H9 (cell line): ENCODE measurements at regions not wholly inside any gene's neighbourhood (a gene's known extent, or its start where the extent isn't known, plus 50 kb on each side); places are given as distances from the start of the nearest gene placed in this dataset.

ENCODE experiments used
- DNase-seq: peaks from one replicate; pipeline ENCODE4 v3.0.0-alpha.2; 2017
- H2AFZ ChIP-seq: one replicate; pipeline ENCODE4 v1.6.1; 2013; ENCODE audit warnings: mild to moderate bottlenecking, low read length, control low read depth, moderate library complexity
- H2AK5ac ChIP-seq: 2 replicates; pipeline ENCODE4 v1.6.1; 2013; ENCODE audit warnings: low read length, control low read depth, mixed read lengths; ENCODE audit not compliant: insufficient read length
- H2BK120ac ChIP-seq: one replicate; pipeline ENCODE4 v1.6.1; 2013; ENCODE audit warnings: low read depth, mild to moderate bottlenecking, low read length, control low read depth, inconsistent platforms; ENCODE audit not compliant: poor library complexity, severe bottlenecking
- H2BK12ac ChIP-seq: 2 replicates; pipeline ENCODE4 v1.6.1; 2013; ENCODE audit warnings: low read length, control low read depth, mixed read lengths, low read depth; ENCODE audit not compliant: insufficient read length
- H2BK15ac ChIP-seq: 2 replicates; pipeline ENCODE4 v1.6.1; 2013; ENCODE audit warnings: low read depth, low read length, control low read depth
- H2BK20ac ChIP-seq: one replicate; pipeline ENCODE4 v1.6.1; 2013; ENCODE audit warnings: low read depth, mild to moderate bottlenecking, low read length, control low read depth, inconsistent platforms; ENCODE audit not compliant: poor library complexity, severe bottlenecking
- H2BK5ac ChIP-seq: 2 replicates; pipeline ENCODE4 v1.6.1; 2013; ENCODE audit warnings: low read length, control low read depth, mixed read lengths; ENCODE audit not compliant: insufficient read length
- H3K14ac ChIP-seq: 2 replicates; pipeline ENCODE4 v1.6.1; 2013; ENCODE audit warnings: low read length, control low read depth; ENCODE audit not compliant: insufficient read depth
- H3K18ac ChIP-seq: 2 replicates; pipeline ENCODE4 v1.6.1; 2013; ENCODE audit warnings: low read depth, mild to moderate bottlenecking, mixed read lengths, low read length, control low read depth; ENCODE audit not compliant: insufficient read length
- H3K23ac ChIP-seq: 2 replicates; pipeline ENCODE4 v1.6.1; 2013; ENCODE audit warnings: low read length, control low read depth, mixed read lengths, low read depth; ENCODE audit not compliant: insufficient read length
- H3K23me2 ChIP-seq: 2 replicates; pipeline ENCODE4 v1.6.1; 2013; ENCODE audit warnings: low read depth, mild to moderate bottlenecking, mixed read lengths, low read length, control low read depth; ENCODE audit not compliant: insufficient read length, poor library complexity, severe bottlenecking
- H3K27ac ChIP-seq: 2 replicates; pipeline ENCODE4 v1.5.1; 2013; ENCODE audit warnings: low read length, control low read depth, mixed read lengths, low read depth; ENCODE audit not compliant: insufficient read length
- H3K27me3 ChIP-seq: 2 replicates; pipeline ENCODE4 v1.6.1; 2013; ENCODE audit warnings: low read length, control low read depth, inconsistent platforms; ENCODE audit not compliant: insufficient read depth
- H3K4ac ChIP-seq: 2 replicates; pipeline ENCODE4 v1.6.1; 2013; ENCODE audit warnings: low read depth, mild to moderate bottlenecking, control low read depth, inconsistent platforms, low read length, moderate library complexity
- H3K4me1 ChIP-seq: 2 replicates; pipeline ENCODE4 v1.6.1; 2013; ENCODE audit warnings: low read length, control low read depth, inconsistent platforms; ENCODE audit not compliant: insufficient read depth
- H3K4me2 ChIP-seq: 2 replicates; pipeline ENCODE4 v1.6.1; 2013; ENCODE audit warnings: low read length, control low read depth, mixed read lengths; ENCODE audit not compliant: insufficient read length, insufficient read depth
- H3K56ac ChIP-seq: 2 replicates; pipeline ENCODE4 v1.6.1; 2013; ENCODE audit warnings: low read depth, mild to moderate bottlenecking, mixed read lengths, low read length, control low read depth; ENCODE audit not compliant: insufficient read length
- H3K79me1 ChIP-seq: 2 replicates; pipeline ENCODE4 v1.6.1; 2013; ENCODE audit warnings: low read depth, mild to moderate bottlenecking, moderate library complexity, low read length, control low read depth, inconsistent platforms; ENCODE audit not compliant: insufficient read depth, poor library complexity, severe bottlenecking
- H3K79me2 ChIP-seq: 2 replicates; pipeline ENCODE4 v1.6.1; 2013; ENCODE audit warnings: low read length, control low read depth, inconsistent platforms; ENCODE audit not compliant: insufficient read depth
- H3K9ac ChIP-seq: 2 replicates; pipeline ENCODE4 v1.6.1; 2013; ENCODE audit warnings: low read length, control low read depth, mixed read lengths; ENCODE audit not compliant: insufficient read length; ENCODE audit errors: extremely low read depth
- H3K9me3 ChIP-seq: one replicate; pipeline ENCODE4 v1.6.1; 2013; ENCODE audit warnings: low read depth, low read length, inconsistent platforms; ENCODE audit not compliant: control insufficient read depth
- H3T11ph ChIP-seq: one replicate; pipeline ENCODE4 v1.6.1; 2013; ENCODE audit warnings: mild to moderate bottlenecking, low read length, control low read depth, inconsistent platforms
- H4K20me1 ChIP-seq: one replicate; pipeline ENCODE4 v1.6.1; 2013; ENCODE audit not compliant: control insufficient read depth, insufficient read length, insufficient read depth
- H4K5ac ChIP-seq: 2 replicates; pipeline ENCODE4 v1.6.1; 2013; ENCODE audit warnings: low read depth, mild to moderate bottlenecking, mixed read lengths, low read length, control low read depth; ENCODE audit not compliant: insufficient read length
- H4K8ac ChIP-seq: replicated peaks from 2 replicates; pipeline ENCODE4 v1.6.1; 2013; ENCODE audit warnings: low read length, control low read depth, mixed read lengths, low read depth; ENCODE audit not compliant: insufficient read length
- H4K91ac ChIP-seq: 2 replicates; pipeline ENCODE4 v1.6.1; 2013; ENCODE audit warnings: low read depth, mild to moderate bottlenecking, moderate library complexity, mixed read lengths, low read length, control low read depth; ENCODE audit not compliant: insufficient read length
- H3K27ac Mint-ChIP-seq, 3 experiments: 2 replicates in 2 of 3; 3 replicates in 1 of 3; pipeline ENCODE4 v1.8.0; 2020 to 2021; ENCODE audit warnings: mixed read lengths in 3 of 3, mild to moderate bottlenecking in 1 of 3, moderate library complexity in 1 of 3
- H3K27me3 Mint-ChIP-seq: 2 replicates; pipeline ENCODE4 v1.8.0; 2021; ENCODE audit warnings: low read depth, mild to moderate bottlenecking, moderate library complexity, mixed read lengths
- H3K36me3 Mint-ChIP-seq, 3 experiments: 2 replicates in 2 of 3; 3 replicates in 1 of 3; pipeline ENCODE4 v1.8.0; 2020 to 2021; ENCODE audit warnings: low read depth in 3 of 3, mixed read lengths in 3 of 3; ENCODE audit not compliant: insufficient read depth in 1 of 3
- H3K4me1 Mint-ChIP-seq, 2 experiments: 2 replicates each; pipeline ENCODE4 v1.8.0; 2020; ENCODE audit warnings: mixed read lengths in 2 of 2
- H3K4me3 Mint-ChIP-seq, 2 experiments: 2 replicates in 1 of 2; 3 replicates in 1 of 2; pipeline ENCODE4 v1.8.0; 2020 to 2021; ENCODE audit warnings: mild to moderate bottlenecking in 2 of 2, mixed read lengths in 2 of 2, moderate library complexity in 1 of 2
- H3K9me3 Mint-ChIP-seq, 2 experiments: 2 replicates in 1 of 2; 3 replicates in 1 of 2; pipeline ENCODE4 v1.8.0; 2020; ENCODE audit warnings: mild to moderate bottlenecking in 2 of 2, mixed read lengths in 2 of 2, moderate library complexity in 1 of 2
- WGBS: extraction: QIAGEN DNeasy Blood & Tissue Kit; methylation state at CpG from one replicate; pipeline ENCODE4 v1.1.7; 2013; ENCODE audit warnings: missing lambda C conversion rate, low lambda C conversion rate, mixed read lengths; ENCODE audit not compliant: insufficient read length; ENCODE audit errors: extremely low coverage; 5-methylcytosine and 5-hydroxymethylcytosine counted together
- TF ChIP-seq, protein P1 (sequence below): fragments of 200-600 bp; sonication (generic); conservative IDR thresholded peaks from 3 replicates; pipeline ENCODE4 v1.8.0; 2021; ENCODE audit warnings: antibody characterized with exemption, mild to moderate bottlenecking

DNA sequence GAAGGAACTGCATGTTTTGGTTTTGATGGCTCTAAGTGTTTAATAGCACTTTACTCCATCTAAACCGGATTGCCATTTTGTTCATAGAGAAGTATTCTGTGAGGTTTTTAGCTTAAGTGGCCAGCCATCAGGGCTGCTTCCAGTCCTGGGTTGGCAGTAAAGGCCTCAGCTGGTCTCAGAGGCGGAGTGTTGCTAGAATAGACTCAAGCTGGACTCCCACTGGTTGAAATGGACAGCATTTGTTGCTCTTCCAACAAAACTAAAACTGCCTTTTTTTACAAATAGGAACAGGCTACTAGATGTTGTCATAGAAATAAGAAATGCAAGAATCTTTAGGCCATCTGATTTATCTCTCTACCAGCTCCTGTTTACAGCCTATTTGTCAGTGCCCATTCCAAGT is 126.4 kb downstream of the MAIP1 start:
- Histone ChIP-seq H3K56ac (no peak overlapping the region), H3K27me3 (no peaks in the 10 kb centered on the region), H2BK120ac (no peak overlapping the region), H3K14ac (no peak overlapping the region), H3K9me3 (no peaks in the 10 kb centered on the region), H2BK12ac (no peak overlapping the region), H4K91ac (no peak overlapping the region), H4K20me1 (no peaks in the 10 kb centered on the region), H2BK15ac (no peak overlapping the region), H4K5ac (no peak overlapping the region), H4K8ac (no peak overlapping the region), H2BK20ac (no peak overlapping the region), H2AFZ (no peak overlapping the region), H2AK5ac (no peak overlapping the region), H3K4ac (no peak overlapping the region), H3K23ac (no peak overlapping the region), H3K9ac (no peak overlapping the region), H3K4me1 (no peaks in the 10 kb centered on the region; the same call in 1 of the 2 replicates), H3K18ac (no peak overlapping the region), H2BK5ac (no peak overlapping the region), H3K79me1 (no peaks in the 10 kb centered on the region), H3K27ac (no peak overlapping the region), H3T11ph (no peak overlapping the region), H3K23me2 (no peaks in the 10 kb centered on the region), H3K4me2 (no peak overlapping the region), H3K79me2 (no peaks in the 10 kb centered on the region)
- Mint-ChIP-seq H3K36me3 (no peaks in the 10 kb centered on the region; a peak in 1 of 7 replicates), H3K27ac (no peak overlapping the region), H3K9me3 (peaks cover 0 to 2% of the 10 kb centered on the region in 2 experiments; a peak in 1 of 5 replicates), H3K4me1 (peaks cover 12 to 13% of the 10 kb centered on the region in 2 experiments), H3K4me3 (no peak overlapping the region), H3K27me3 (peaks cover 3% of the 10 kb centered on the region; the same call in 1 of the 2 replicates)
- TF ChIP-seq, protein P1, sequence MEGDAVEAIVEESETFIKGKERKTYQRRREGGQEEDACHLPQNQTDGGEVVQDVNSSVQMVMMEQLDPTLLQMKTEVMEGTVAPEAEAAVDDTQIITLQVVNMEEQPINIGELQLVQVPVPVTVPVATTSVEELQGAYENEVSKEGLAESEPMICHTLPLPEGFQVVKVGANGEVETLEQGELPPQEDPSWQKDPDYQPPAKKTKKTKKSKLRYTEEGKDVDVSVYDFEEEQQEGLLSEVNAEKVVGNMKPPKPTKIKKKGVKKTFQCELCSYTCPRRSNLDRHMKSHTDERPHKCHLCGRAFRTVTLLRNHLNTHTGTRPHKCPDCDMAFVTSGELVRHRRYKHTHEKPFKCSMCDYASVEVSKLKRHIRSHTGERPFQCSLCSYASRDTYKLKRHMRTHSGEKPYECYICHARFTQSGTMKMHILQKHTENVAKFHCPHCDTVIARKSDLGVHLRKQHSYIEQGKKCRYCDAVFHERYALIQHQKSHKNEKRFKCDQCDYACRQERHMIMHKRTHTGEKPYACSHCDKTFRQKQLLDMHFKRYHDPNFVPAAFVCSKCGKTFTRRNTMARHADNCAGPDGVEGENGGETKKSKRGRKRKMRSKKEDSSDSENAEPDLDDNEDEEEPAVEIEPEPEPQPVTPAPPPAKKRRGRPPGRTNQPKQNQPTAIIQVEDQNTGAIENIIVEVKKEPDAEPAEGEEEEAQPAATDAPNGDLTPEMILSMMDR: no peak
- WGBS: no CpG with 5 or more reads among the region's 2 CpGs
- no peak for DNase-seq
